SK-N-SH (cell line): ENCODE measurements at regions not wholly inside any gene's neighbourhood (a gene's known extent, or its start where the extent isn't known, plus 50 kb on each side); places are given as distances from the start of the nearest gene placed in this dataset.

ENCODE experiments used
- CTCF ChIA-PET: fragments of 300-600, 350-600 bp; formaldehyde crosslinking; extraction: SDS; loops from one replicate; lab custom pipeline; 2021; lab: Yijun Ruan, JAX
- POLR2A ChIA-PET: fragments of 350-600 bp; sonication (Branson Sonifier 250); formaldehyde crosslinking; extraction: SDS; loops from one replicate; lab custom pipeline; 2020; ENCODE audit warnings: antibody characterized with exemption, inconsistent platforms; lab: Yijun Ruan, JAX
- DNase-seq: peaks from one replicate; pipeline ENCODE4 v3.0.0; 2012
- H2AFZ ChIP-seq: fragments of 200-600 bp; sonication (generic); 2 replicates; pipeline ENCODE4 v1.8.1; 2016; ENCODE audit warnings: antibody characterized with exemption, mild to moderate bottlenecking, low read depth
- H3F3A ChIP-seq: fragments of 200-600 bp; sonication (generic); replicated peaks from 2 replicates; pipeline ENCODE3; 2016; ENCODE audit warnings: antibody characterized with exemption, mild to moderate bottlenecking; ENCODE audit not compliant: insufficient read depth
- H3K27ac ChIP-seq, 2 experiments: fragments of 200-500 bp in 1 of 2; fragments of 200-600 bp in 1 of 2; sonication (Bioruptor generic) in 1 of 2; sonication (generic), shearing (Covaris generic) in 1 of 2; 2 replicates each; pipeline versions ENCODE4 v1.5.1 to v1.6.1; 2014 to 2016; ENCODE audit warnings: low read depth in 2 of 2, inconsistent platforms in 1 of 2, low read length in 1 of 2, mild to moderate bottlenecking in 1 of 2, mixed read lengths in 1 of 2
- H3K27me3 ChIP-seq: fragments of 200-600 bp; sonication (generic), shearing (Covaris generic); 2 replicates; pipeline ENCODE4 v1.6.1; 2016; ENCODE audit warnings: mixed run types; ENCODE audit not compliant: insufficient read depth
- H3K36me3 ChIP-seq, 2 experiments: fragments of 200-500 bp in 1 of 2; fragments of 200-600 bp in 1 of 2; sonication (Bioruptor generic) in 1 of 2; sonication (generic) in 1 of 2; replicated peaks in 1 of 2; 2 replicates each; pipeline versions ENCODE3 to v1.5.1; 2014 to 2016; ENCODE audit warnings: low read length in 1 of 2, mild to moderate bottlenecking in 1 of 2; ENCODE audit not compliant: insufficient read depth in 2 of 2, control insufficient read depth in 1 of 2
- H3K4me1 ChIP-seq, 2 experiments: fragments of 200-500 bp in 1 of 2; fragments of 200-600 bp in 1 of 2; sonication (Bioruptor generic) in 1 of 2; sonication (generic), shearing (Covaris generic) in 1 of 2; 2 replicates each; pipeline versions ENCODE4 v1.5.1 to v1.6.1; 2014 to 2016; ENCODE audit warnings: low read depth in 1 of 2, low read length in 1 of 2, mixed run types in 1 of 2; ENCODE audit not compliant: insufficient read depth in 2 of 2, control insufficient read depth in 1 of 2
- H3K4me2 ChIP-seq: fragments of 200-600 bp; sonication (generic), shearing (Covaris generic); 2 replicates; pipeline ENCODE4 v1.6.1; 2017; ENCODE audit warnings: mixed run types
- H3K4me3 ChIP-seq, 2 experiments: fragments of 200-500 bp in 1 of 2; fragments of 200-600 bp in 1 of 2; sonication (Bioruptor generic) in 1 of 2; sonication (generic), shearing (Covaris generic) in 1 of 2; 2 replicates each; pipeline versions ENCODE4 v1.5.1 to v1.8.1; 2014 to 2016; ENCODE audit warnings: low read depth in 2 of 2, inconsistent platforms in 1 of 2, low read length in 1 of 2, mild to moderate bottlenecking in 1 of 2, mixed read lengths in 1 of 2, moderate library complexity in 1 of 2
- H3K79me2 ChIP-seq: fragments of 200-600 bp; sonication (generic); 2 replicates; pipeline ENCODE4 v1.8.1; 2017; ENCODE audit warnings: mild to moderate bottlenecking; ENCODE audit not compliant: insufficient read depth
- H3K9ac ChIP-seq: fragments of 200-600 bp; sonication (generic); 2 replicates; pipeline ENCODE4 v1.6.1; 2017; ENCODE audit warnings: mixed run types
- H3K9me2 ChIP-seq: fragments of 200-600 bp; sonication (generic); 2 replicates; pipeline ENCODE4 v1.6.1; 2017; ENCODE audit warnings: mixed run types
- H3K9me3 ChIP-seq: fragments of 200-600 bp; sonication (generic); 2 replicates; pipeline ENCODE4 v1.6.1; 2017; ENCODE audit warnings: mixed run types, mild to moderate bottlenecking, moderate library complexity
- H4K20me1 ChIP-seq: fragments of 200-600 bp; sonication (generic); 2 replicates; pipeline ENCODE4 v1.6.1; 2017; ENCODE audit warnings: mild to moderate bottlenecking, mixed run types; ENCODE audit not compliant: insufficient read depth
- CHD2 ChIP-seq: fragments of 150-350 bp; IDR thresholded peaks from 2 replicates; pipeline ENCODE4 v1.6.1; 2018; ENCODE audit warnings: low read length; ENCODE audit not compliant: partially characterized antibody
- CTCF ChIP-seq: fragments of 200-600 bp; sonication (generic); IDR thresholded peaks from 2 replicates; pipeline ENCODE4 v1.6.1; 2017; ENCODE audit warnings: antibody characterized with exemption, mild to moderate bottlenecking, moderate library complexity
- EP300 ChIP-seq, 2 experiments: IDR thresholded peaks; 2 replicates each; pipeline versions ENCODE4 v1.4.0 to v1.6.1; 2012; ENCODE audit warnings: borderline replicate concordance in 1 of 2, low read depth in 1 of 2, low read length in 1 of 2
- FOXJ3 ChIP-seq: sonication (generic); formaldehyde crosslinking; IDR thresholded peaks from 2 replicates; pipeline ENCODE4 v1.5.1; 2020; ENCODE audit warnings: mild to moderate bottlenecking, missing genetic modification reagents
- MEF2A ChIP-seq: IDR thresholded peaks from 2 replicates; pipeline ENCODE4 v1.4.0; 2012; ENCODE audit warnings: low read depth, borderline replicate concordance
- MXI1 ChIP-seq: IDR thresholded peaks from 2 replicates; pipeline ENCODE4 v1.6.1; 2012; ENCODE audit warnings: mild to moderate bottlenecking, low read depth, low read length, improper control_type of control experiment
- NFIC ChIP-seq: IDR thresholded peaks from 2 replicates; pipeline ENCODE4 v1.4.0; 2012; ENCODE audit warnings: borderline replicate concordance
- RCOR1 ChIP-seq: fragments of 150-350 bp; IDR thresholded peaks from 2 replicates; pipeline ENCODE4 v1.6.1; 2017; ENCODE audit warnings: antibody characterized with exemption, low read length
- REST ChIP-seq: IDR thresholded peaks from 2 replicates; pipeline ENCODE4 v1.6.1; 2012; ENCODE audit warnings: mild to moderate bottlenecking, low read depth, low read length, moderate library complexity
- TAF1 ChIP-seq: IDR thresholded peaks from 2 replicates; pipeline ENCODE4 v1.6.1; 2012; ENCODE audit warnings: low read depth, mild to moderate bottlenecking, low read length, moderate library complexity, borderline replicate concordance
- USF1 ChIP-seq: IDR thresholded peaks from 2 replicates; pipeline ENCODE4 v1.4.0; 2012; ENCODE audit warnings: low read depth, borderline replicate concordance
- WGBS: methylation state at CpG from one replicate; pipeline ENCODE4 v1.1.6; 2017; ENCODE audit warnings: low lambda C conversion rate; 5-methylcytosine and 5-hydroxymethylcytosine counted together

- H3K9ac ChIP-seq: no peak overlapping the region
- WGBS: 10% methylated on average over 2 of the region's 2 CpGs
- no peak overlapping the region for H3K4me3 ChIP-seq
- no peak for DNase-seq
- no peak overlapping the region for H3K27ac ChIP-seq
- H3K9me3 ChIP-seq: no peaks in the 10 kb centered on the region
- no peaks in the 10 kb centered on the region for H3K27me3 ChIP-seq
- no peak overlapping the region for H2AFZ ChIP-seq
- no peak for TF ChIP-seq TAF1
- TF ChIP-seq FOXJ3 (CRISPR knock-in tag): no peak
- TF ChIP-seq MXI1: no peak
- no peak for TF ChIP-seq CTCF
- TF ChIP-seq REST: no peak
- no peaks in the 10 kb centered on the region for H3K79me2 ChIP-seq
- ChIA-PET POLR2A (no interaction called here), CTCF (interaction anchor here (0.7 to 1.1 kb wide), 2 partner anchors 10 to 72 kb away, joined by 3 read pairs; no protein-coding TSS in a partner anchor)
- H3K36me3 ChIP-seq: no peaks in the 10 kb centered on the region
- H3K9me2 ChIP-seq: no peaks in the 10 kb centered on the region
- no peaks in the 10 kb centered on the region for H4K20me1 ChIP-seq
- H3F3A ChIP-seq: no peaks in the 10 kb centered on the region
- no peak overlapping the region for H3K4me2 ChIP-seq
- H3K4me1 ChIP-seq: no peaks in the 10 kb centered on the region; a peak in 1 of 4 replicates
Measured at GRCh38 chr20:55584307-55584706, 421.0 kb downstream of the CBLN4 start.

- no peak overlapping the region for H2AFZ ChIP-seq
Measured at GRCh38 chr20:55583036-55583435, 422.3 kb downstream of the CBLN4 start.

More at GRCh38 chr20:55583036-55583435, 422.3 kb downstream of the CBLN4 start:
- Histone ChIP-seq H3K79me2 (no peaks in the 10 kb centered on the region), H3K4me1 (no peaks in the 10 kb centered on the region; a peak in 1 of 4 replicates), H3K4me3 (no peak overlapping the region), H3K36me3 (no peaks in the 10 kb centered on the region), H3K9me2 (no peaks in the 10 kb centered on the region), H3K9ac (no peak overlapping the region), H3K27me3 (no peaks in the 10 kb centered on the region), H4K20me1 (no peaks in the 10 kb centered on the region), H3K9me3 (no peaks in the 10 kb centered on the region), H3K27ac (no peak overlapping the region), H3K4me2 (no peak overlapping the region), H3F3A (no peaks in the 10 kb centered on the region)
- ChIA-PET CTCF (no interaction called here), POLR2A (no interaction called here)
- TF ChIP-seq EP300 (IDR thresholded peaks at IDR 0.05; ENCODE audit: borderline replicate concordance in 1 of 2, low read depth in 1 of 2, low read length in 1 of 2): no peak
- no peak for TF ChIP-seq CHD2
- no peak for TF ChIP-seq MEF2A
- TF ChIP-seq USF1: no peak
- no peak for TF ChIP-seq CTCF
- TF ChIP-seq NFIC: no peak
- TF ChIP-seq RCOR1: no peak
- no peak for DNase-seq
- WGBS: 0% methylated on average over 1 of the region's 1 CpG
